Posterior vena cava (tissue), 2 donors: ENCODE measurements at regions not wholly inside any gene's neighbourhood (a gene's known extent, or its start where the extent isn't known, plus 50 kb on each side); places are given as distances from the start of the nearest gene placed in this dataset.

Experiments used
- DNase-seq: peaks from one replicate; pipeline ENCODE4 v3.0.0-alpha.2; 2020; ENCODE audit warnings: low spot score
- intact Hi-C, 2 donors: fragments of 100-400 bp; cut with DNase I; formaldehyde crosslinking; loops; one replicate each; pipeline versions ENCODE4 v1.14.1 to v1.14.2; 2022 to 2023
- donor health status: DM: yes; HTN: yes; CAD: no.
- donor health status: DM: yes; HTN: yes; CAD: no.

- intact Hi-C loops = no loop called here
- DNase-seq = no peak
These were observed 100.0 kb upstream of the CXCL14 start for GRCh38 chr5:135678640-135679268.

- no peak for DNase-seq
- intact Hi-C loops = no loop called here
These were observed 93.2 kb upstream of the CXCL14 start for GRCh38 chr5:135671966-135672365.

- no peak for DNase-seq
- intact Hi-C loops = no loop called here
These were observed 92.4 kb upstream of the CXCL14 start for GRCh38 chr5:135671052-135671705.

GRCh38 chr5:135670588-135670987 lies 91.8 kb upstream of the CXCL14 start:
- intact Hi-C loops = no loop called here
- no peak for DNase-seq

- intact Hi-C loops = no loop called here
- DNase-seq = no peak
These were observed 90.6 kb upstream of the CXCL14 start for GRCh38 chr5:135669416-135669815.

GRCh38 chr5:135667673-135668072 lies 88.9 kb upstream of the CXCL14 start:
- intact Hi-C loops = no loop called here
- DNase-seq = no peak

GRCh38 chr5:135667204-135667603 lies 88.4 kb upstream of the CXCL14 start:
- intact Hi-C loops = no loop called here
- no peak for DNase-seq

- DNase-seq = no peak
- intact Hi-C loops = no loop called here
These were observed 83.9 kb upstream of the CXCL14 start for GRCh38 chr5:135662683-135663082.

- intact Hi-C loops = no loop called here
- DNase-seq = no peak
These were observed 83.3 kb upstream of the CXCL14 start for GRCh38 chr5:135662061-135662481.

GRCh38 chr5:135660826-135661575 lies 82.2 kb upstream of the CXCL14 start:
- intact Hi-C loops = no loop called here
- no peak for DNase-seq

GRCh38 chr5:135657536-135658305 lies 78.9 kb upstream of the CXCL14 start:
- intact Hi-C loops = loop anchor here in 1 of 2 donors (2.0 kb wide), 1 partner anchor 35 kb away; no protein-coding TSS in a partner anchor

GRCh38 chr5:135655468-135655815 lies 76.7 kb upstream of the CXCL14 start:
- no peak for DNase-seq
- intact Hi-C loops = no loop called here

More at GRCh38 chr5:135657536-135658305, 78.9 kb upstream of the CXCL14 start:
- no peak for DNase-seq

- no peak for DNase-seq
- intact Hi-C loops = no loop called here
These were observed 76.1 kb upstream of the CXCL14 start for GRCh38 chr5:135654761-135655467.

- intact Hi-C loops = no loop called here
These were observed 72.4 kb upstream of the CXCL14 start for GRCh38 chr5:135651156-135651555.

GRCh38 chr5:135650081-135650480 lies 71.3 kb upstream of the CXCL14 start:
- intact Hi-C loops = no loop called here

More at GRCh38 chr5:135651156-135651555, 72.4 kb upstream of the CXCL14 start:
- DNase-seq = no peak

GRCh38 chr5:135649435-135649834 lies 70.6 kb upstream of the CXCL14 start:
- intact Hi-C loops = no loop called here
- DNase-seq = no peak

More at GRCh38 chr5:135650081-135650480, 71.3 kb upstream of the CXCL14 start:
- DNase-seq = no peak

- intact Hi-C loops = no loop called here
- no peak for DNase-seq
These were observed 69.3 kb upstream of the CXCL14 start for GRCh38 chr5:135648116-135648515.

GRCh38 chr5:135645336-135646180 lies 66.8 kb upstream of the CXCL14 start:
- DNase-seq = no peak
- intact Hi-C loops = no loop called here
